Thyroid gland (tissue), 4 donors: ENCODE measurements at regions not wholly inside any gene's neighbourhood (a gene's known extent, or its start where the extent isn't known, plus 50 kb on each side); places are given as distances from the start of the nearest gene placed in this dataset.

Experiments
- DNase-seq, 2 donors: peaks; one replicate each; pipeline ENCODE4 v3.0.0-alpha.2; 2019
- H3K27ac ChIP-seq, 3 donors: fragments of 200-600 bp; sonication (generic); 1 replicate in 2 of 3; 2 replicates in 1 of 3; pipeline ENCODE4 v1.5.1; 2016 to 2019; ENCODE audit warnings: mild to moderate bottlenecking in 1 of 3, moderate library complexity in 1 of 3
- H3K27me3 ChIP-seq: fragments of 200-600 bp; sonication (generic); one replicate; pipeline ENCODE4 v1.5.1; 2019
- H3K36me3 ChIP-seq, 2 donors: fragments of 200-600 bp; sonication (generic); one replicate each; pipeline ENCODE4 v1.5.1; 2016 to 2019
- H3K4me1 ChIP-seq, 2 donors: fragments of 200-600 bp; sonication (generic); one replicate each; pipeline ENCODE4 v1.5.1; 2017 to 2019
- H3K4me3 ChIP-seq, 3 donors: fragments of 200-600 bp; sonication (generic); replicated peaks in 1 of 3; 1 replicate in 2 of 3; 2 replicates in 1 of 3; pipeline ENCODE4 v1.5.1; 2016; ENCODE audit warnings: mild to moderate bottlenecking in 1 of 3
- H3K9me3 ChIP-seq: fragments of 200-600 bp; sonication (generic); one replicate; pipeline ENCODE4 v1.5.1; 2017
- POLR2A ChIP-seq, 2 donors: fragments of 450-650 bp; IDR thresholded peaks; one replicate each; pipeline ENCODE4 v1.6.1; 2017; ENCODE audit warnings: antibody characterized with exemption in 2 of 2, mild to moderate bottlenecking in 2 of 2, moderate library complexity in 1 of 2
- WGBS, 2 donors: methylation state at CpG; one replicate each; pipeline ENCODE4 v1.1.5; 2017; 5-methylcytosine and 5-hydroxymethylcytosine counted together
- intact Hi-C: fragments of 100-400 bp; cut with DNase I; formaldehyde crosslinking; loops from one replicate; pipeline ENCODE4 v1.15.1; 2023
- TF ChIP-seq, protein P1 (sequence below), 6 experiments: fragments of 200-600 bp in 3 of 6; fragments of 450-650 bp in 3 of 6; sonication (generic) in 3 of 6; IDR thresholded peaks; one replicate each; pipeline ENCODE4 v1.5.1; 2016 to 2019; ENCODE audit warnings: antibody characterized with exemption in 6 of 6, mild to moderate bottlenecking in 2 of 6, inconsistent platforms in 1 of 6, moderate library complexity in 1 of 6

DNA sequence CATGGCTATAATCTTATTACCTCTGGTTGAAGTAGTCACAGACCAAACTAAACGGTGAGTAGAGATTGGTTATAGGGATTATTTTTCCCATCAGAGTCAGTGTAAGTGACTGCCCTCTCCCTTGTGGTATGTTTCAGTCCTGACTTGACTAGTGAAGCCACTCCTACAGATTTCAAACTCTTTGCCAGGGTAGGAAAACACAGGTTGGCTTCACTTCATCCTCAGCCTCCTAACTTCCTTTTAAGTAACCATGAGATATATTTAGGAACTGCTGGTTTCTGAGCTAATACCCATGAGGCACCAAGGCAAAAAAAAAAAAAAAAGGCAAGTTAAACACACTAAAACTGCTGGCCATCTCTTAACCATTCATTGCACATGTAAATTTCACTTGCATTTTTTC is 349.2 kb upstream of the MCTP2 start:
- DNase-seq = no peak
- Histone ChIP-seq H3K27ac (no peak overlapping the region), H3K9me3 (no peaks in the 10 kb centered on the region), H3K4me3 (no peak overlapping the region), H3K36me3 (no peaks in the 10 kb centered on the region), H3K4me1 (no peaks in the 10 kb centered on the region), H3K27me3 (no peaks in the 10 kb centered on the region)
- intact Hi-C loops = no loop called here
- WGBS, 2 donors = 69 to 77% methylated on average over 1 of the region's 1 CpG
- TF ChIP-seq, protein P1, sequence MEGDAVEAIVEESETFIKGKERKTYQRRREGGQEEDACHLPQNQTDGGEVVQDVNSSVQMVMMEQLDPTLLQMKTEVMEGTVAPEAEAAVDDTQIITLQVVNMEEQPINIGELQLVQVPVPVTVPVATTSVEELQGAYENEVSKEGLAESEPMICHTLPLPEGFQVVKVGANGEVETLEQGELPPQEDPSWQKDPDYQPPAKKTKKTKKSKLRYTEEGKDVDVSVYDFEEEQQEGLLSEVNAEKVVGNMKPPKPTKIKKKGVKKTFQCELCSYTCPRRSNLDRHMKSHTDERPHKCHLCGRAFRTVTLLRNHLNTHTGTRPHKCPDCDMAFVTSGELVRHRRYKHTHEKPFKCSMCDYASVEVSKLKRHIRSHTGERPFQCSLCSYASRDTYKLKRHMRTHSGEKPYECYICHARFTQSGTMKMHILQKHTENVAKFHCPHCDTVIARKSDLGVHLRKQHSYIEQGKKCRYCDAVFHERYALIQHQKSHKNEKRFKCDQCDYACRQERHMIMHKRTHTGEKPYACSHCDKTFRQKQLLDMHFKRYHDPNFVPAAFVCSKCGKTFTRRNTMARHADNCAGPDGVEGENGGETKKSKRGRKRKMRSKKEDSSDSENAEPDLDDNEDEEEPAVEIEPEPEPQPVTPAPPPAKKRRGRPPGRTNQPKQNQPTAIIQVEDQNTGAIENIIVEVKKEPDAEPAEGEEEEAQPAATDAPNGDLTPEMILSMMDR (IDR thresholded peaks at IDR 0.05) = no peak
- no peak for TF ChIP-seq POLR2A (IDR thresholded peaks at IDR 0.05)

DNA sequence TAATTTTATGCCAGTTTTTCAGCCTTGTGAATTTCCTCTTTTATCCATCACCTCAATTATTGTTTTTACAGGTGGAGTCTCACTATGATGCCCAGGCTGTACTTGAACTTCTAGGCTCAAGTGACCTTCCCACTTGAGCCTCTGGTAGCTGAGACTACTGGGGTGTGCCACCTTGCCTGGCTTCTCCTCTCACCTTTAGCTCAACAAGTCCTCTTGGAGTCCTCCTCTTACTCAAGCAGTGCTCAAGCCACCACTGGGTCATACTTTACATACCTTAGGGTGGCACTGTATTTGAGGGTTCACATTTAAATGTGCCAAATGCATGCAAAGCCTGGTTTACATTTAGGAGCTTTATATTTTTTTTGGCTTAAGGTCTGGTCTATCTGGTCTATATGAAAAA is 350.1 kb upstream of the MCTP2 start:
- Histone ChIP-seq H3K9me3 (no peaks in the 10 kb centered on the region), H3K36me3 (no peaks in the 10 kb centered on the region), H3K27me3 (no peaks in the 10 kb centered on the region), H3K4me1 (no peaks in the 10 kb centered on the region), H3K27ac (no peak overlapping the region), H3K4me3 (no peak overlapping the region)
- DNase-seq = no peak
- TF ChIP-seq, protein P1 (IDR thresholded peaks at IDR 0.05) = no peak
- TF ChIP-seq POLR2A (IDR thresholded peaks at IDR 0.05) = no peak
- intact Hi-C loops = no loop called here

DNA sequence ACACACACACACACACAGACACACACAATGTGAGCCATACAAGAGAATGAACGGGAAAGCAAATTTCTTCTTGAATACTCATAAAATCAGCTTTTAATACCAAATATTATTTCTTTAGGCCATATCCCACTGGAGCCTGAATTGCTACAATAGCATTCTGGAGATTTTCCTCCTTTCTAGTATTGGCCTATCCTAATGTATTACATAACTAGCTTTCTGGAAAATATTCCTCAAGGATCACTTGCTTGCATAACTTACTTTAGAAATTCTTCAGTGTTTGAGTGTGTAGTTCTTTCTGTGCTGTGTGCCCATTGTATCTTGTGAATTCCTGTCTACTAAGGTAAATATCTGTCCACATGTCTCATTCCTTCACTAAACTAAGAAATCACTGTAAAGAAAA is 351.0 kb upstream of the MCTP2 start:
- Histone ChIP-seq H3K4me1 (no peaks in the 10 kb centered on the region), H3K4me3 (no peak overlapping the region), H3K9me3 (no peaks in the 10 kb centered on the region), H3K27me3 (no peaks in the 10 kb centered on the region), H3K27ac (no peak overlapping the region), H3K36me3 (no peaks in the 10 kb centered on the region)
- WGBS, 2 donors = 73 to 92% methylated on average over 1 of the region's 1 CpG
- TF ChIP-seq POLR2A (IDR thresholded peaks at IDR 0.05) = no peak
- TF ChIP-seq, protein P1 (IDR thresholded peaks at IDR 0.05) = no peak
- intact Hi-C loops = no loop called here
- no peak for DNase-seq

DNA sequence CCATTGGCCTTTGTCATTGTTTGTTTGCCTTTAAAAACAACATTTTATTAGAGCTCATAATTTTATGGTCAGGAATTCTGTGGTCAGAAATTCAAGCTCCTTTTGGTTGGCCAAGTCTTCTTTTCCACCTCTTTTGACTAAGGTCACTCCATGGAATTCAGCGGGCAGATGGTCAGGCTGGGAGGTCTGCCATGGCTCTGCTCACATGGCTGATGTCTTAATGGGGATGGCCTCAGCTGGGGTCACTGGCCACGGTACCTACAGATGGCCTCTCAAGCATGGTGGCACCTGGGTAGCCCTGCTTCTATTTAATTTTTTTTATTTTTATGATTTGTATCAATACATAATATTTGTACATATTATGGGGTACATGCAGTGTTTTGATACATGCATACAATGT is 360.8 kb upstream of the MCTP2 start:
- H3K27me3 ChIP-seq = no peaks in the 10 kb centered on the region
- no peaks in the 10 kb centered on the region for H3K36me3 ChIP-seq
- no peaks in the 10 kb centered on the region for H3K9me3 ChIP-seq
- H3K4me3 ChIP-seq = no peak overlapping the region
- no peaks in the 10 kb centered on the region for H3K4me1 ChIP-seq
- intact Hi-C loops = no loop called here
- no peak for TF ChIP-seq POLR2A (IDR thresholded peaks at IDR 0.05)
- TF ChIP-seq, protein P1 (IDR thresholded peaks at IDR 0.05) = no peak
- no peak overlapping the region for H3K27ac ChIP-seq
- DNase-seq = no peak
- WGBS, 2 donors = 86 to 90% methylated on average over 2 of the region's 2 CpGs

DNA sequence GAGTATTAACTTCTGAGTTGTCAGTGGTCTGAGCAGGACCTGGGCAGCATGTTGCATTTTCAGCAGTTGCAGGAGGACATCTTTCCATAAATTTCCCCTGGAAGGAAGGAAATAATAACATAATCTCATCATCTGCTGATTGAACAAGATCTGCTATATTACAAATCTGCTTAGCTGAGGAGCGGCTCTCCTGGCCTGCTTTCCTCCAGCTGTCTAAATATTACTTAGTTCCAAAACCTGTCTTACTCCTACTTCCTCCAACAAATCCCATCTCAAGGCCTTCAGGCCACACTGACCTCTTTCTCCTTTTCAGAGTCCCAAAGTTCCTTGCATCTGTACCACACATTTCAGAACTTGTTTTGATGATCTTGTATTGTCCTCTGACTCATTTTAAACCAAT is 364.4 kb upstream of the MCTP2 start:
- no peak for TF ChIP-seq POLR2A (IDR thresholded peaks at IDR 0.05)
- TF ChIP-seq, protein P1 (IDR thresholded peaks at IDR 0.05) = no peak
- 65 to 78% methylated on average over 1 of the region's 1 CpG for WGBS, 2 donors
- Histone ChIP-seq H3K4me3 (no peak overlapping the region), H3K27ac (no peak overlapping the region), H3K27me3 (no peaks in the 10 kb centered on the region), H3K4me1 (no peaks in the 10 kb centered on the region), H3K36me3 (no peaks in the 10 kb centered on the region), H3K9me3 (no peaks in the 10 kb centered on the region)
- DNase-seq = no peak
- intact Hi-C loops = no loop called here
